ENCODE measurements at regions not wholly inside any gene's neighbourhood (a gene's known extent, or its start where the extent isn't known, plus 50 kb on each side); places are given as distances from the start of the nearest gene placed in this dataset.
A peak's percentile ranks its signal among the peaks of the same experiment; 100 is the strongest.

GRCh38 chr18:48488388-48488850, 50.4 kb upstream of the CTIF start (continued):
- TF ChIP-seq POGZ (CRISPR knock-in tag; IDR thresholded peaks at IDR 0.05) (peak; percentile 39; the same call in 1 of the 2 replicates), RFXANK (CRISPR knock-in tag; IDR thresholded peaks at IDR 0.05) (no peak), ZNF431 (CRISPR knock-in tag; IDR thresholded peaks at IDR 0.05; ENCODE audit: borderline replicate concordance, low read depth) (no peak), ZNF598 (CRISPR knock-in tag; IDR thresholded peaks at IDR 0.05; ENCODE audit: borderline replicate concordance) (no peak), TOE1 (CRISPR knock-in tag; IDR thresholded peaks at IDR 0.05) (no peak), SSRP1 (CRISPR knock-in tag; IDR thresholded peaks at IDR 0.05) (no peak), FOXC1 (CRISPR knock-in tag; IDR thresholded peaks at IDR 0.05; ENCODE audit: borderline replicate concordance) (0 out of 2 replicates have a peak, but pooled peaks have one; percentile 44), CHD2 (IDR thresholded peaks at IDR 0.05; ENCODE audit: low read depth, low read length) (no peak), MAF1 (CRISPR knock-in tag; IDR thresholded peaks at IDR 0.05; ENCODE audit: borderline replicate concordance) (0 out of 2 replicates have a peak, but pooled peaks have one; percentile 62), CERS6 (CRISPR knock-in tag; IDR thresholded peaks at IDR 0.05) (no peak), NFKB2 (CRISPR knock-in tag; IDR thresholded peaks at IDR 0.05; ENCODE audit: borderline replicate concordance) (no peak), ZNF224 (CRISPR knock-in tag; IDR thresholded peaks at IDR 0.05) (no peak), ZNF468 (CRISPR knock-in tag; IDR thresholded peaks at IDR 0.05) (no peak), PRDM15 (CRISPR knock-in tag; IDR thresholded peaks at IDR 0.05) (no peak), ZNF512 (CRISPR knock-in tag; IDR thresholded peaks at IDR 0.05) (no peak), ZNF773 (CRISPR knock-in tag; IDR thresholded peaks at IDR 0.05; ENCODE audit: borderline replicate concordance) (no peak), NCOR1 (IDR thresholded peaks at IDR 0.05; ENCODE audit: borderline replicate concordance, low read length) (peak; percentile 63; the same call in 1 of the 2 replicates), ZNF235 (CRISPR knock-in tag; IDR thresholded peaks at IDR 0.05; ENCODE audit: borderline replicate concordance) (no peak), ZNF619 (CRISPR knock-in tag; IDR thresholded peaks at IDR 0.05) (no peak), HOXA7 (CRISPR knock-in tag; IDR thresholded peaks at IDR 0.05) (no peak), STAG1 (CRISPR knock-in tag; IDR thresholded peaks at IDR 0.05) (no peak; the same call in 1 of the 2 replicates)
- TF ChIP-seq, protein P1, sequence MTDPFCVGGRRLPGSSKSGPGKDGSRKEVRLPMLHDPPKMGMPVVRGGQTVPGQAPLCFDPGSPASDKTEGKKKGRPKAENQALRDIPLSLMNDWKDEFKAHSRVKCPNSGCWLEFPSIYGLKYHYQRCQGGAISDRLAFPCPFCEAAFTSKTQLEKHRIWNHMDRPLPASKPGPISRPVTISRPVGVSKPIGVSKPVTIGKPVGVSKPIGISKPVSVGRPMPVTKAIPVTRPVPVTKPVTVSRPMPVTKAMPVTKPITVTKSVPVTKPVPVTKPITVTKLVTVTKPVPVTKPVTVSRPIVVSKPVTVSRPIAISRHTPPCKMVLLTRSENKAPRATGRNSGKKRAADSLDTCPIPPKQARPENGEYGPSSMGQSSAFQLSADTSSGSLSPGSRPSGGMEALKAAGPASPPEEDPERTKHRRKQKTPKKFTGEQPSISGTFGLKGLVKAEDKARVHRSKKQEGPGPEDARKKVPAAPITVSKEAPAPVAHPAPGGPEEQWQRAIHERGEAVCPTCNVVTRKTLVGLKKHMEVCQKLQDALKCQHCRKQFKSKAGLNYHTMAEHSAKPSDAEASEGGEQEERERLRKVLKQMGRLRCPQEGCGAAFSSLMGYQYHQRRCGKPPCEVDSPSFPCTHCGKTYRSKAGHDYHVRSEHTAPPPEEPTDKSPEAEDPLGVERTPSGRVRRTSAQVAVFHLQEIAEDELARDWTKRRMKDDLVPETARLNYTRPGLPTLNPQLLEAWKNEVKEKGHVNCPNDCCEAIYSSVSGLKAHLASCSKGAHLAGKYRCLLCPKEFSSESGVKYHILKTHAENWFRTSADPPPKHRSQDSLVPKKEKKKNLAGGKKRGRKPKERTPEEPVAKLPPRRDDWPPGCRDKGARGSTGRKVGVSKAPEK (CRISPR knock-in tag; IDR thresholded peaks at IDR 0.05; ENCODE audit: borderline replicate concordance): no peak

Data from HepG2 (cell line).